ENCODE measurements at regions not wholly inside any gene's neighbourhood (a gene's known extent, or its start where the extent isn't known, plus 50 kb on each side); places are given as distances from the start of the nearest gene placed in this dataset.
"Not testable (repeated sequence)": the region's sequence is repeated elsewhere in the genome, so short reads cannot be mapped to it uniquely, and the experiment has no call there.

- Mint-ChIP-seq H3K9me3 (peaks cover 3% of the 10 kb centered on the region in 2 donors), H3K4me1 (ENCODE audit: low read depth) (no peaks in the 10 kb centered on the region), H3K36me3 (ENCODE audit: insufficient read depth in 2 of 2) (no peaks in the 10 kb centered on the region), H3K27me3 (ENCODE audit: low read depth) (no peaks in the 10 kb centered on the region), H3K4me3 (no peak overlapping the region), H3K27ac (no peak overlapping the region)
- no peak for ATAC-seq (replicated peaks in 1 of 2)
- DNase-seq, result no peak
Observed at GRCh38 chr15:54772663-54773062, 424.1 kb downstream of the RSL24D1 start.

GRCh38 chr15:54749461-54749860 lies 447.3 kb downstream of the RSL24D1 start:
- not testable (repeated sequence) for H3K36me3 Mint-ChIP-seq (ENCODE audit: insufficient read depth in 2 of 2); H3K4me1 Mint-ChIP-seq (ENCODE audit: low read depth); ATAC-seq (replicated peaks in 1 of 2); H3K27ac Mint-ChIP-seq; H3K27me3 Mint-ChIP-seq (ENCODE audit: low read depth); DNase-seq; H3K4me3 Mint-ChIP-seq
- H3K9me3 Mint-ChIP-seq, result peaks cover 13 to 15% of the 10 kb centered on the region in 2 donors

GRCh38 chr15:54722342-54722986 lies 474.3 kb downstream of the RSL24D1 start:
- H3K36me3 Mint-ChIP-seq (ENCODE audit: insufficient read depth in 2 of 2), result peaks cover 0 to 3% of the 10 kb centered on the region in 2 donors
- no peaks in the 10 kb centered on the region for H3K27me3 Mint-ChIP-seq (ENCODE audit: low read depth)
- H3K9me3 Mint-ChIP-seq, result peaks cover 7 to 16% of the 10 kb centered on the region in 2 donors
- DNase-seq (no peak), ATAC-seq (replicated peaks in 1 of 2) (no peak)
- no peaks in the 10 kb centered on the region for H3K4me1 Mint-ChIP-seq (ENCODE audit: low read depth)
- no peak overlapping the region for H3K27ac Mint-ChIP-seq
- H3K4me3 Mint-ChIP-seq, result no peak overlapping the region

GRCh38 chr15:54719325-54719724 lies 477.4 kb downstream of the RSL24D1 start:
- ATAC-seq (replicated peaks in 1 of 2), result no peak
- H3K4me3 Mint-ChIP-seq, result no peak overlapping the region
- no peaks in the 10 kb centered on the region for H3K4me1 Mint-ChIP-seq (ENCODE audit: low read depth)
- DNase-seq, result no peak
- peaks cover 0 to 3% of the 10 kb centered on the region in 2 donors for H3K36me3 Mint-ChIP-seq (ENCODE audit: insufficient read depth in 2 of 2)
- H3K9me3 Mint-ChIP-seq, result peaks cover 7 to 16% of the 10 kb centered on the region in 2 donors
- no peaks in the 10 kb centered on the region for H3K27me3 Mint-ChIP-seq (ENCODE audit: low read depth)
- no peak overlapping the region for H3K27ac Mint-ChIP-seq

- H3K4me1 Mint-ChIP-seq (ENCODE audit: low read depth), result no peaks in the 10 kb centered on the region
- ATAC-seq (replicated peaks in 1 of 2) (no peak), DNase-seq (no peak)
- no peak overlapping the region for H3K4me3 Mint-ChIP-seq
- no peak overlapping the region for H3K27ac Mint-ChIP-seq
- no peaks in the 10 kb centered on the region for H3K27me3 Mint-ChIP-seq (ENCODE audit: low read depth)
- H3K9me3 Mint-ChIP-seq, result peaks cover 3 to 4% of the 10 kb centered on the region in 2 donors
- no peaks in the 10 kb centered on the region for H3K36me3 Mint-ChIP-seq (ENCODE audit: insufficient read depth in 2 of 2)
Observed at GRCh38 chr15:54707805-54708752, 488.7 kb downstream of the RSL24D1 start.

- Mint-ChIP-seq H3K27me3 (ENCODE audit: low read depth) (no peaks in the 10 kb centered on the region), H3K27ac (no peak overlapping the region), H3K9me3 (peaks cover 0 to 4% of the 10 kb centered on the region in 2 donors), H3K36me3 (ENCODE audit: insufficient read depth in 2 of 2) (no peaks in the 10 kb centered on the region), H3K4me1 (ENCODE audit: low read depth) (no peaks in the 10 kb centered on the region), H3K4me3 (no peak overlapping the region)
- ATAC-seq (replicated peaks in 1 of 2), result no peak
- no peak for DNase-seq
Observed at GRCh38 chr15:54687628-54688027, 509.1 kb downstream of the RSL24D1 start.

Measured in activated T-cell treated with anti-CD3 and anti-CD28 coated beads, Interleukin-2, amount 50 U/mL, for 72 hours (primary cell).